Liver (tissue), 3 donors: ENCODE measurements at regions not wholly inside any gene's neighbourhood (a gene's known extent, or its start where the extent isn't known, plus 50 kb on each side); places are given as distances from the start of the nearest gene placed in this dataset.

ENCODE experiments used
- EGR1 ChIP-seq, 2 donors: IDR thresholded peaks; 2 replicates each; pipeline ENCODE4 v1.6.1; 2016 to 2018; ENCODE audit warnings: antibody characterized with exemption in 2 of 2, low read depth in 2 of 2
- RAD21 ChIP-seq, 2 donors: IDR thresholded peaks; 2 replicates each; pipeline ENCODE4 v1.6.1; 2016; ENCODE audit warnings: antibody characterized with exemption in 2 of 2, mild to moderate bottlenecking in 2 of 2
- TAF1 ChIP-seq: conservative IDR thresholded peaks from 2 replicates; pipeline ENCODE4 v1.6.1; 2016; ENCODE audit warnings: antibody characterized with exemption, mild to moderate bottlenecking
- TF ChIP-seq, protein P1 (sequence below): fragments of 150-350 bp; IDR thresholded peaks from 2 replicates; pipeline ENCODE4 v1.5.1; 2017; ENCODE audit warnings: improper control_type of control experiment, low read depth, low read length; ENCODE audit not compliant: missing input control
- TF ChIP-seq, protein P2 (sequence below): IDR thresholded peaks from 2 replicates; pipeline ENCODE4 v1.6.1; 2016; ENCODE audit warnings: antibody characterized with exemption, mild to moderate bottlenecking
- TF ChIP-seq, protein P3 (sequence below): IDR thresholded peaks from 2 replicates; pipeline ENCODE4 v1.6.1; 2016; ENCODE audit warnings: antibody characterized with exemption
- donor health status: healthy.
- donor health status: healthy.

DNA sequence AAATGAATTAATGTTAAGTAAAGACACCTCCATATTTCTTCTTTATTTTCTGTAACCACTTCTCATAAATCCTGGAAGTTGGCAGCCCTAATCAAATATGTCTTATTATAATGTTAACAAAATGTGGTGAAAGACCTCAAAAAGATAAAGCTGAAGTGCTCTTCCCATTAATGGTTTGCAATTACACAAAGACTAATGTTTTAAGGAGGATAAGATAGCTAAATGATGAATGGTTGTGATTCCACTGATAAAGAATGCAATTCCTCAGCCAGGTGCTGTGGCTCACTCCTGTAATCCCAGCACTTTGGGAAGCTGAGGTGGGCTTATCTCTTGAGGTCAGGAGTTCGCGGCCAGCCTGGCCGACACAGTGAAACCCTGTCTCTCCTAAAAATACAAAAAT lies 125.8 kb upstream of the SNX2 start:
- TF ChIP-seq, protein P1, sequence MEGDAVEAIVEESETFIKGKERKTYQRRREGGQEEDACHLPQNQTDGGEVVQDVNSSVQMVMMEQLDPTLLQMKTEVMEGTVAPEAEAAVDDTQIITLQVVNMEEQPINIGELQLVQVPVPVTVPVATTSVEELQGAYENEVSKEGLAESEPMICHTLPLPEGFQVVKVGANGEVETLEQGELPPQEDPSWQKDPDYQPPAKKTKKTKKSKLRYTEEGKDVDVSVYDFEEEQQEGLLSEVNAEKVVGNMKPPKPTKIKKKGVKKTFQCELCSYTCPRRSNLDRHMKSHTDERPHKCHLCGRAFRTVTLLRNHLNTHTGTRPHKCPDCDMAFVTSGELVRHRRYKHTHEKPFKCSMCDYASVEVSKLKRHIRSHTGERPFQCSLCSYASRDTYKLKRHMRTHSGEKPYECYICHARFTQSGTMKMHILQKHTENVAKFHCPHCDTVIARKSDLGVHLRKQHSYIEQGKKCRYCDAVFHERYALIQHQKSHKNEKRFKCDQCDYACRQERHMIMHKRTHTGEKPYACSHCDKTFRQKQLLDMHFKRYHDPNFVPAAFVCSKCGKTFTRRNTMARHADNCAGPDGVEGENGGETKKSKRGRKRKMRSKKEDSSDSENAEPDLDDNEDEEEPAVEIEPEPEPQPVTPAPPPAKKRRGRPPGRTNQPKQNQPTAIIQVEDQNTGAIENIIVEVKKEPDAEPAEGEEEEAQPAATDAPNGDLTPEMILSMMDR: no peak
- TF ChIP-seq, protein P2, sequence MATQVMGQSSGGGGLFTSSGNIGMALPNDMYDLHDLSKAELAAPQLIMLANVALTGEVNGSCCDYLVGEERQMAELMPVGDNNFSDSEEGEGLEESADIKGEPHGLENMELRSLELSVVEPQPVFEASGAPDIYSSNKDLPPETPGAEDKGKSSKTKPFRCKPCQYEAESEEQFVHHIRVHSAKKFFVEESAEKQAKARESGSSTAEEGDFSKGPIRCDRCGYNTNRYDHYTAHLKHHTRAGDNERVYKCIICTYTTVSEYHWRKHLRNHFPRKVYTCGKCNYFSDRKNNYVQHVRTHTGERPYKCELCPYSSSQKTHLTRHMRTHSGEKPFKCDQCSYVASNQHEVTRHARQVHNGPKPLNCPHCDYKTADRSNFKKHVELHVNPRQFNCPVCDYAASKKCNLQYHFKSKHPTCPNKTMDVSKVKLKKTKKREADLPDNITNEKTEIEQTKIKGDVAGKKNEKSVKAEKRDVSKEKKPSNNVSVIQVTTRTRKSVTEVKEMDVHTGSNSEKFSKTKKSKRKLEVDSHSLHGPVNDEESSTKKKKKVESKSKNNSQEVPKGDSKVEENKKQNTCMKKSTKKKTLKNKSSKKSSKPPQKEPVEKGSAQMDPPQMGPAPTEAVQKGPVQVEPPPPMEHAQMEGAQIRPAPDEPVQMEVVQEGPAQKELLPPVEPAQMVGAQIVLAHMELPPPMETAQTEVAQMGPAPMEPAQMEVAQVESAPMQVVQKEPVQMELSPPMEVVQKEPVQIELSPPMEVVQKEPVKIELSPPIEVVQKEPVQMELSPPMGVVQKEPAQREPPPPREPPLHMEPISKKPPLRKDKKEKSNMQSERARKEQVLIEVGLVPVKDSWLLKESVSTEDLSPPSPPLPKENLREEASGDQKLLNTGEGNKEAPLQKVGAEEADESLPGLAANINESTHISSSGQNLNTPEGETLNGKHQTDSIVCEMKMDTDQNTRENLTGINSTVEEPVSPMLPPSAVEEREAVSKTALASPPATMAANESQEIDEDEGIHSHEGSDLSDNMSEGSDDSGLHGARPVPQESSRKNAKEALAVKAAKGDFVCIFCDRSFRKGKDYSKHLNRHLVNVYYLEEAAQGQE: no peak
- TF ChIP-seq, protein P3, sequence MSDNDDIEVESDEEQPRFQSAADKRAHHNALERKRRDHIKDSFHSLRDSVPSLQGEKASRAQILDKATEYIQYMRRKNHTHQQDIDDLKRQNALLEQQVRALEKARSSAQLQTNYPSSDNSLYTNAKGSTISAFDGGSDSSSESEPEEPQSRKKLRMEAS: no peak
- TF ChIP-seq TAF1 (no peak), RAD21 (IDR thresholded peaks at IDR 0.05) (no peak), EGR1 (IDR thresholded peaks at IDR 0.05; ENCODE audit: low read depth in 2 of 2) (no peak)
